SK-N-SH (cell line): ENCODE measurements at regions not wholly inside any gene's neighbourhood (a gene's known extent, or its start where the extent isn't known, plus 50 kb on each side); places are given as distances from the start of the nearest gene placed in this dataset.

Source experiments
- CTCF ChIP-seq: fragments of 200-600 bp; sonication (generic); IDR thresholded peaks from 2 replicates; pipeline ENCODE4 v1.6.1; 2017; ENCODE audit warnings: antibody characterized with exemption, mild to moderate bottlenecking, moderate library complexity
- GABPA ChIP-seq: IDR thresholded peaks from 2 replicates; pipeline ENCODE4 v1.4.0; 2012; ENCODE audit warnings: low read depth, mild to moderate bottlenecking
- MEF2A ChIP-seq: IDR thresholded peaks from 2 replicates; pipeline ENCODE4 v1.4.0; 2012; ENCODE audit warnings: low read depth, borderline replicate concordance
- NRF1 ChIP-seq: IDR thresholded peaks from 2 replicates; pipeline ENCODE4 v1.6.1; 2012; ENCODE audit warnings: low read depth, mild to moderate bottlenecking, low read length
- POLR2AphosphoS5 ChIP-seq: IDR thresholded peaks from 2 replicates; pipeline ENCODE4 v1.6.1; 2012; ENCODE audit warnings: low read depth, low read length
- TAF1 ChIP-seq: IDR thresholded peaks from 2 replicates; pipeline ENCODE4 v1.6.1; 2012; ENCODE audit warnings: low read depth, mild to moderate bottlenecking, low read length, moderate library complexity, borderline replicate concordance
- TEAD4 ChIP-seq: IDR thresholded peaks from 2 replicates; pipeline ENCODE4 v1.4.0; 2012; ENCODE audit warnings: mild to moderate bottlenecking, borderline replicate concordance; ENCODE audit not compliant: insufficient read depth
- USF2 ChIP-seq: fragments of 150-350 bp; IDR thresholded peaks from 2 replicates; pipeline ENCODE4 v1.6.1; 2017; ENCODE audit warnings: antibody characterized with exemption, low read length, low read depth, borderline replicate concordance
- YY1 ChIP-seq: IDR thresholded peaks from 2 replicates; pipeline ENCODE4 v1.4.0; 2012; ENCODE audit warnings: low read depth, mild to moderate bottlenecking

GRCh38 chr11:43554148-43554473 lies 126.4 kb upstream of the HSD17B12 start:
- TF ChIP-seq NRF1: no peak
- TF ChIP-seq CTCF: no peak
- TF ChIP-seq POLR2AphosphoS5: no peak
- no peak for TF ChIP-seq TAF1
- no peak for TF ChIP-seq YY1
- TF ChIP-seq MEF2A: no peak
- no peak for TF ChIP-seq GABPA
- no peak for TF ChIP-seq TEAD4
- TF ChIP-seq USF2: no peak
